GM10248 (cell line): ENCODE measurements at regions not wholly inside any gene's neighbourhood (a gene's known extent, or its start where the extent isn't known, plus 50 kb on each side); places are given as distances from the start of the nearest gene placed in this dataset.

Experiments used
- CTCF ChIA-PET: fragments of 300-600 bp; sonication (Branson Sonifier 250); formaldehyde crosslinking; extraction: SDS; loops from one replicate; lab custom pipeline; 2021; ENCODE audit warnings: antibody characterized with exemption; lab: Yijun Ruan, JAX
- POLR2A ChIA-PET: fragments of 350-650 bp; sonication (Branson Sonifier 250); formaldehyde crosslinking; extraction: SDS; loops from one replicate; lab custom pipeline; 2020; ENCODE audit warnings: antibody characterized with exemption; lab: Yijun Ruan, JAX
- DNase-seq: peaks from one replicate; pipeline ENCODE4 v3.0.0; 2012; ENCODE audit errors: extremely low spot score
- TF ChIP-seq, protein P1 (sequence below): IDR thresholded peaks from 2 replicates; pipeline ENCODE4 v1.5.1; 2012; ENCODE audit warnings: mild to moderate bottlenecking, low read depth; ENCODE audit errors: extremely low read depth, missing control alignments, control extremely low read depth

DNA sequence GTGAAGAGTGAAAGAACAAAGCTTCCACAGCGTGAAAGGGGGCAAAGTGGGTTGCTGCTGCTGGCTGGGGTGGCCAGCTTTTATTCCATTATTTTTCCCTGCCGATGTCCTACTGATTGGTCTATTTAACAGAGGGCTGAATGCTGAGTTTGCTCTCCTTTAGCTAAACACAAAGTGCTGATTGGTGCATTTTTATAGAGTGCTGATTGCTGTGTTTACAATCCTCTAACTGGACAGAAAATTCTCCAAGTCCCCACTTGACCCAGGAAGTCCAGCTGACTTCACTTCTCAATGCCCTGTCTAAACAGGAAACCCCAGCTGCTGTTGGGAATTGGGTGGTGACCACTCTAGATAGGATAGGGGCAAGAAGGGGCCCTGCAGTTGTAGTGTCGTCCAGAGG, 335.6 kb upstream of the RBMY1B start:
- no peak for DNase-seq
- POLR2A ChIA-PET = no interaction called here
- TF ChIP-seq, protein P1, sequence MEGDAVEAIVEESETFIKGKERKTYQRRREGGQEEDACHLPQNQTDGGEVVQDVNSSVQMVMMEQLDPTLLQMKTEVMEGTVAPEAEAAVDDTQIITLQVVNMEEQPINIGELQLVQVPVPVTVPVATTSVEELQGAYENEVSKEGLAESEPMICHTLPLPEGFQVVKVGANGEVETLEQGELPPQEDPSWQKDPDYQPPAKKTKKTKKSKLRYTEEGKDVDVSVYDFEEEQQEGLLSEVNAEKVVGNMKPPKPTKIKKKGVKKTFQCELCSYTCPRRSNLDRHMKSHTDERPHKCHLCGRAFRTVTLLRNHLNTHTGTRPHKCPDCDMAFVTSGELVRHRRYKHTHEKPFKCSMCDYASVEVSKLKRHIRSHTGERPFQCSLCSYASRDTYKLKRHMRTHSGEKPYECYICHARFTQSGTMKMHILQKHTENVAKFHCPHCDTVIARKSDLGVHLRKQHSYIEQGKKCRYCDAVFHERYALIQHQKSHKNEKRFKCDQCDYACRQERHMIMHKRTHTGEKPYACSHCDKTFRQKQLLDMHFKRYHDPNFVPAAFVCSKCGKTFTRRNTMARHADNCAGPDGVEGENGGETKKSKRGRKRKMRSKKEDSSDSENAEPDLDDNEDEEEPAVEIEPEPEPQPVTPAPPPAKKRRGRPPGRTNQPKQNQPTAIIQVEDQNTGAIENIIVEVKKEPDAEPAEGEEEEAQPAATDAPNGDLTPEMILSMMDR = no peak
- CTCF ChIA-PET = interaction anchor here (0.8 kb wide), 1 partner anchor 9 kb away, joined by 3 read pairs; no protein-coding TSS in a partner anchor

- CTCF ChIA-PET = no interaction called here
- TF ChIP-seq, protein P1 = no peak
- DNase-seq = no peak
- POLR2A ChIA-PET = no interaction called here
Measured at GRCh38 chrY:21177306-21177800, 333.8 kb upstream of the RBMY1B start.

DNA sequence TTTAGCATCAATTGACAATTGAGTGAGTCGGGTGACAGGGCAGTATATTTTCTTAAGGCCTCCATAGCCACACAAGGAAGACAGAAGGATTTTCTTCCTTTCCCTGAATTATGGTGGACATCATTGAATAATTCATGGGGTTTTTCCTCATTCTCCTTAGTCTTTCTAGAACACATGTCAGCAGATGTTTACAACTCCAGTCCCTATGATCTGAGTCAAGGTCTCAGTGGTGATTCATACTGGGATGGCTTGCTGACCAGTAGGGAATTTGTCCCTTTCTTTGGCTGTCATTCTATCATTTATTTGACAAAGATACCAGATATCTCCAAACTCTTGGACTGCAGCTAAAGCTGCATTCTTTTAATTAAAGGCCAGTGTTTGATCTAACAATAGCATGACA, 332.9 kb upstream of the RBMY1B start:
- TF ChIP-seq, protein P1 = no peak
- no peak for DNase-seq
- ChIA-PET CTCF (no interaction called here), POLR2A (no interaction called here)

DNA sequence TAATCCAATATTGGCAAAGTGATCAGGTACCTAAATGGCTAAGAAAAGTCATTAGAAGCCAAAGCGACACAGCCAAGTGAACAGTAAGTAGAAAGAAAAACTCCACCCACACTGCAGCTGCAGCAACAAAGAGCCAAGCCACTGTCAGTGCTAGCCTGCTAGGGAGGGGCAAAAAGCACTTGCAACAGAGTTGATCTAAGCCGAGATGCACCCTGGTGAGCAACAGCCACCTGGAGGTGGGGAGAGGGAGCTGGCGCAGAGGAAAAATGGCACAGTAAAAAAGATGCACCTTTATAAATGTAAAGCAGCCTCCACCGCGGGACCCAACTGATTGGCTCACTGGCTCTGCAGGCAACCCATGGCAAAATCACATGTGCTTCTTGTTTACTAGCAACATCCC, 330.2 kb upstream of the RBMY1B start:
- TF ChIP-seq, protein P1 = no peak
- ChIA-PET POLR2A (no interaction called here), CTCF (no interaction called here)
- DNase-seq = no peak

GRCh38 chrY:21184271-21184670, 326.9 kb upstream of the RBMY1B start:
- TF ChIP-seq, protein P1 = no peak
- DNase-seq = no peak
- CTCF ChIA-PET = interaction anchor here (0.7 to 1.1 kb wide), 2 partner anchors 9 to 10 kb away, joined by 3 read pairs; no protein-coding TSS in a partner anchor
- POLR2A ChIA-PET = no interaction called here

DNA sequence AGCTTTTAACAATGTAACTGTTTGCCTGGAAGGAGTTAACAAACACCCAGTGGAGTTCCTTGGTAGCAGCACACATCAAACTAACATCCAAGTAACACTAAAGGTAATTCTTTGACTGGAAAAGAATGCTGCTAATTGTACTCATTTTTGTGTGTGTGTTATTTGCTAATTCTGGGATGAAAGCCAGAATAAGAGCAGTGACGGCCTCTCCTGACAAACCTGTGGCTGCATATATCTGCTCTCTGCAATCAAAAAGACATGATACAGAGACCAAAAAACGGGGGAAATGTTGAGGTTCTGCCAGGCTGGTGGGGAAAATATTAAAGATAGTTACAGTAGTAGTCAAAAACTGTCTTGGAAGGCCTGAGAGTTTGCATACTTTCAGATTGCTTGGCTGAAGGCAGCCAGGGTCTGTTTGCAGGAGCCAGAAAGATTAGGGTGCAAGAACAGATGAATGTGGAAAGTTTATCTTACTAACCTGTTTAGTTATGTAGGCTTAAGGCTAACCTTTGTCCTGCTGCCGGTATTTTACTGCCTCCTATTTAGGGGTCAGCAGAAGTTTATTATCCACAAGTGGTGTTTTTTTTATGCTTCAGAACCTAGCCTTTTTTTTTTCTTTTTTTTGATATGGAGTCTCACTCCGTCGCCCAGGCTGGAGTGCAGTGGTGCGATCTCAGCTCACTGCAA, 325.6 kb upstream of the RBMY1B start:
- DNase-seq = no peak
- ChIA-PET POLR2A (no interaction called here), CTCF (no interaction called here)
- TF ChIP-seq, protein P1 = no peak
